Upper lobe of left lung (tissue), 4 donors: ENCODE measurements at regions not wholly inside any gene's neighbourhood (a gene's known extent, or its start where the extent isn't known, plus 50 kb on each side); places are given as distances from the start of the nearest gene placed in this dataset.

ENCODE experiments used
- EP300 ChIP-seq, 4 donors: sonication (generic); formaldehyde crosslinking; IDR thresholded peaks; one replicate each; pipeline ENCODE4 v1.5.1; 2017; ENCODE audit warnings: antibody characterized with exemption in 4 of 4, control low read depth in 2 of 4
- POLR2A ChIP-seq, 4 donors: fragments of 450-650 bp; IDR thresholded peaks; one replicate each; pipeline ENCODE4 v1.5.1; 2016 to 2017; ENCODE audit warnings: antibody characterized with exemption in 4 of 4, mild to moderate bottlenecking in 2 of 4
- POLR2AphosphoS5 ChIP-seq, 2 donors: sonication (generic); formaldehyde crosslinking; IDR thresholded peaks; one replicate each; pipeline ENCODE4 v1.5.1; 2017; ENCODE audit warnings: antibody characterized with exemption in 2 of 2
- TF ChIP-seq, protein P1 (sequence below), 6 experiments: fragments of 450-650 bp in 4 of 6; fragments of 200-600 bp in 2 of 6; sonication (generic) in 2 of 6; IDR thresholded peaks; one replicate each; pipeline ENCODE4 v1.5.1; 2016 to 2019; ENCODE audit warnings: antibody characterized with exemption in 6 of 6

DNA sequence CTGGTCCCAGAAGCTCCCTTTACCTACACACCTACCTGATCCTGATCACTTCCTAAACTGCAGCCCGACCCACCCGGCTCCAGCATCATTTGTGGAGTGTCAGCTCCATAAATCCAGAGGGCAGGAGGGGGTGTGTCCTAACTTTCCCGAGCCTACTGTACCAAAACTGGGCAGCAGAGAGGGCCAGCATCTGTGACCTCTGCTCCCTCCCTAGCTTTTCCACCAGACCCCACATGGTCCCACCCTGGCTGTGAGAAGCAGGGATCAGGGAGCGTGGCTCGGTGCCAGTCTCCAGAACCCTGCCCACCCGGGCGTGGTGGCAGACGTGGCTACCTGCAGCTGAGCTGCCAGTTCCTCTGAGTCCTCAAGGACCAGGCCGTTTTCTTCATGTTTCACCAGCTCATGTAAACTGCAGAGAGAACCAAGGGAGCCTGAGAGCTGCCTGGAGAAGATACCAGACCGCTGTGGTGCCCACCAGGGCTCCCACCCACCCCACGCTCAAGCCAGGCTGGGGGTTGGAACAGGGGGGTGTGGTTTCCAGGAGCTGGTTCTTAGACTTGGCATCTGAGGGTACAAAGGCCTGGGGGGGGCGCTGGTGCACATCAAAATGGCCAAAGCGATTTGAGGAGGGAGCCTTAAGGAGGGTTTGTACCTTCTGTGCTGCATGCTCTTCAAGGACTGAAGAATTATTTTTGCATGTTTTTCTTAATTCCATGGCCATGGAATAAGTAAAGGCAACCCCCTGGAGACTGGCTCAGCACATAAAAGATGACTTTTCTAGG lies 76.7 kb upstream of the DRD5 start:
- no peak for TF ChIP-seq POLR2A (IDR thresholded peaks at IDR 0.05)
- no peak for TF ChIP-seq EP300 (IDR thresholded peaks at IDR 0.05)
- TF ChIP-seq, protein P1, sequence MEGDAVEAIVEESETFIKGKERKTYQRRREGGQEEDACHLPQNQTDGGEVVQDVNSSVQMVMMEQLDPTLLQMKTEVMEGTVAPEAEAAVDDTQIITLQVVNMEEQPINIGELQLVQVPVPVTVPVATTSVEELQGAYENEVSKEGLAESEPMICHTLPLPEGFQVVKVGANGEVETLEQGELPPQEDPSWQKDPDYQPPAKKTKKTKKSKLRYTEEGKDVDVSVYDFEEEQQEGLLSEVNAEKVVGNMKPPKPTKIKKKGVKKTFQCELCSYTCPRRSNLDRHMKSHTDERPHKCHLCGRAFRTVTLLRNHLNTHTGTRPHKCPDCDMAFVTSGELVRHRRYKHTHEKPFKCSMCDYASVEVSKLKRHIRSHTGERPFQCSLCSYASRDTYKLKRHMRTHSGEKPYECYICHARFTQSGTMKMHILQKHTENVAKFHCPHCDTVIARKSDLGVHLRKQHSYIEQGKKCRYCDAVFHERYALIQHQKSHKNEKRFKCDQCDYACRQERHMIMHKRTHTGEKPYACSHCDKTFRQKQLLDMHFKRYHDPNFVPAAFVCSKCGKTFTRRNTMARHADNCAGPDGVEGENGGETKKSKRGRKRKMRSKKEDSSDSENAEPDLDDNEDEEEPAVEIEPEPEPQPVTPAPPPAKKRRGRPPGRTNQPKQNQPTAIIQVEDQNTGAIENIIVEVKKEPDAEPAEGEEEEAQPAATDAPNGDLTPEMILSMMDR (IDR thresholded peaks at IDR 0.05): no peak
- no peak for TF ChIP-seq POLR2AphosphoS5 (IDR thresholded peaks at IDR 0.05)
